Hematopoietic multipotent progenitor cell treated with erythropoietin and hydrocortisone succinate and interleukin-3 and kit ligand, for 4 days (in vitro differentiated cells): ENCODE measurements at regions not wholly inside any gene's neighbourhood (a gene's known extent, or its start where the extent isn't known, plus 50 kb on each side); places are given as distances from the start of the nearest gene placed in this dataset.

Experiments used
- DNase-seq: peaks from one replicate; pipeline ENCODE4 v3.0.0-alpha.2; 2015

GRCh38 chr15:46576646-46577395, 942.0 kb downstream of the SQOR start:
- DNase-seq, result no peak

GRCh38 chr15:46577767-46578166, 942.9 kb downstream of the SQOR start:
- no peak for DNase-seq

- DNase-seq, result no peak
Measured at GRCh38 chr15:46580487-46580886, 945.7 kb downstream of the SQOR start.

- no peak for DNase-seq
Measured at GRCh38 chr15:46580924-46581323, 946.1 kb downstream of the SQOR start.

DNA sequence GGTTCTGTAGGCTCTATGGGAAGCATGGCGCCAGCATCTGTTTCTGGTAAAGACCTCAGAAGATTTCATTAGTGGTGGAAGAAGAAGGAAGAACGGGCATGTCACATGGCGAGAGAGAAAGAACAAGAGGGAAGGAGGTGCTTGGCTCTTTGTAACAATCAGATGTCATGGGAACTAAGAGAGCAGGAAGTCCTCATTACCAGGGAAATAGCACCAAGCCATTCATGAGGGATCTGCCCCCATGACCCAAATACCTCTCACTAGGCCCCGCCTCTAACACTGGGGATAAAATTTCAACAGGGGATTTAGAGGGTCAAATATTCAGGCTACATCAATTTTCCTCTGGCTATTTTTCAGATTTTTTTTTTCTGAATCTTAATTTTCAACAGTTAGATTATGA, 954.3 kb downstream of the SQOR start:
- no peak for DNase-seq

DNA sequence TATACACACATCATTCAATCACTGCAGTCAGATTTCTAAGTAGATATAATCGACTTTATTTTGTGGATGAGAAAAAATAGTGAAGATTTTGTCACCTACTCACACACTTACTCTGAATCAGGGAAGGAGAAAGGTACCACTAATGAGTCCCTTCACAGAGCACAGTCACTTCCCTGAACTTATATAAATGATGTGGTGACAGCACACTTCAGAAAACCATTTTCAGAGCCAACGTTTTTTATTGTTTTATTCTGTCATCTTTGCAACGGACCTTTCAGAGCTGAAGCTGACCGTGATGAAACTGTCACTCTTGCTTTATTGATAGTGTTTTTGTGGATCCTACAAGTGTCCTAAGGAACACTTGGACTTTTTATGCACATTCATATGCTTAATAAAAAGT, 956.6 kb downstream of the SQOR start:
- no peak for DNase-seq

DNA sequence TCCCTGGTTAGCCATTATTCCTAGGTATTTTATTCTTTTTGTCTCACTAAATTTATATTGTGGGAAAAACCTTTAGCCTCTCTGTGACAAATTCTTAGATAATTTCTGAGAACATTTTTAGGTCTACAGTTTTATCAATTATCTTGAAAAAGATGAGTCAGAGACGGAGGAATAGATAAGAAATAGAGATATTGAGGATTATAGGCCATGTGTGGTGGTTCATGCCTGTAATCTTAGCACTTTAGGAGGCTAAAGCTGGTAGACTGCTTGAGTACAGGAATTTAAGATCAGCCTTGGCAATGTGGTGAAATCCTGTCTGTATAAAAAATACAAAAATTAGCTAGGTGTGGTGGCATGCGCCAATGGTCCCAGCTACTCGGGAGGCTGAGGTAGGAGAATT, 960.2 kb downstream of the SQOR start:
- DNase-seq, result no peak

DNA sequence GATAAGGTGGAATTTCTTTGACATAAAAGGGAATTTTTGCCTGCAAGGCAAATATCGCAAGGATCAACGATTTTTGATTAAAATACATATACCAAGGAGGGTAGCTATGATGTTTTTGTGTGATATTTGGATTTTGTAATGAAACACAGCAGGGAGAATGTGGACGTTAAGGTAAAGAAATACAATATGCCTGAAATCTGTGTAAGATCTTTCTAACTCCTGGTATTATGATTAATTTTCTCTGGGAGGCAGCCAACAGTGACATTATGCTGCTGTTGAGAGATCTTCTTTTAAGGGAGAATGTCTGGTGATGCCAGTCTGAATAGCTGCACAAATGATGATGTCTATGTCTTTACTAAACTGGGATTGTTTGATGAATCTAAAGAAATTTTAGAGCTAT, 972.2 kb downstream of the SQOR start:
- DNase-seq, result no peak

- no peak for DNase-seq
Measured at GRCh38 chr15:46616033-46616432, 981.2 kb downstream of the SQOR start.

DNA sequence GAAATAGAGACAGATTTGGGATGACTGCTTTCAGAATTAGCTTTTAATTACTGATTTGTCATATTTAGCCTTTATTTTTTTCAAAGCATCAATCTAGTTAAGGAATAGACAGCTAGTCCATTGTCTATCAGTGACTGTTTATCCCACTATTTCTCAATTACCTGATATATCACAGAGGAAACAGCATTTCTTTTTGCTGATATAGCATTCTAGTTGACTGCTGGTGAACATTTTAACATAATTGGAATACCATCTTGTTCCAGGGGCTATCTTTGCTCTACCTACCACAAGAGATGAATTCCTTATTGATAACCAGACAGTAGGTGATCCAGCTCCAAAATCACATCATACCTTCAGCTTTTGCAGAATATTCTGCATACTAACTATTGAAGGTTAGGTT, 982.7 kb downstream of the SQOR start:
- no peak for DNase-seq

DNA sequence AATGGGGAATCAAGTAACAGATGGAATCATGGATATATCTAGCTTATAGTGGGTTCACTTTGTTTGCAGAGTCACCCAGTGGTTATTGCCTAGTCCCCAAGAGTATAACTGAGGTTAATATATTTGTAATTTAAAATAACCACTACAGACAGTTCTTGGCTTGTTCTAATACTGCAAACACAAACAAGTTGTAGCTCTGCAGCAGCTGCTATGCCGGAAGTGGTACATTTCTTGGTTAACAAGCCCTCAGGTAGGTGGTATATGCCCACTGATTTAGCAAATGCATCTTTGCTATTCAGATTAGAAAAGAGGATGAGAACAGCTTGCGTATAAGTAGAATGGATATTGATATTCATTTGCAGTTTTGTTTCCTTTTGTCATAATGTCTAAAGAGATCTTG, 984.2 kb downstream of the SQOR start:
- no peak for DNase-seq

GRCh38 chr15:46620392-46621013, 985.7 kb downstream of the SQOR start:
- DNase-seq, result no peak

DNA sequence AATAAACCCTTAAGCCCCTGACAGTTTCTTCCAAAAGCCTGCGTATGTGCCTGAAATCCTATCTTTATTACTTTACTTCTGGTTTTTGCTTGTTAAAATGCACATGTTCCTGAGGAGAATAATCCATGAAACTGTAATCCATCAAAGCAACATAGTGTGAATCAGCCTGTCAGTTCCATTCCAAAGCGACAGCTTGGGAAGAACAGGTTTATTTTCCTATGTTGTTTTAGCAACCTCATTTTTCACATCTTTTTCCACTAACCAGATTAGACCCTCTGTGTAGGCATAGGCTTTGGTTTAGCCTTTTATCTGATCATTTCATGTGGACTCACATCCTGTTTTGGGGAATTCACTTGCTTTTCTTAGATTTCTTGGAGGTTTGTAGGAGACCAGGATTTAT, 988.0 kb downstream of the SQOR start:
- no peak for DNase-seq

DNA sequence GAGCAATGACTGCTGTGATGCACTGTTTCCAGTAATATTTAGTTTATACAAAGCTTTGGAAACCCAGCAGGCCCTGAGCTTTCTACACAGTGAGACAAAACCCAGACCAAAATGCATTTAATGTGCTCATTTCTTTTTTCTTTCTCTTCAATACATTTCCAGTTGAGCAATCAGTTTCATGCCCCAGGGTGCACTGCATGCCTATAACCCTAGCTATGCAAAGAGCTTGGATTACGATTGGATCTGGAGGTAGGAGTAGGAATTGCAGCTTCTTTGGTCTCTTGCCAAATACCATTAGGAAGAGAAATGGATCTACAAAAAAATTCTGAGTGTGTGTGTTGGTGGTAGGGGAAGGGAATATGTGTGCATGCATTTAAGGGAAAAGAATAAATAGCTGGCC, 1001.4 kb downstream of the SQOR start:
- no peak for DNase-seq

DNA sequence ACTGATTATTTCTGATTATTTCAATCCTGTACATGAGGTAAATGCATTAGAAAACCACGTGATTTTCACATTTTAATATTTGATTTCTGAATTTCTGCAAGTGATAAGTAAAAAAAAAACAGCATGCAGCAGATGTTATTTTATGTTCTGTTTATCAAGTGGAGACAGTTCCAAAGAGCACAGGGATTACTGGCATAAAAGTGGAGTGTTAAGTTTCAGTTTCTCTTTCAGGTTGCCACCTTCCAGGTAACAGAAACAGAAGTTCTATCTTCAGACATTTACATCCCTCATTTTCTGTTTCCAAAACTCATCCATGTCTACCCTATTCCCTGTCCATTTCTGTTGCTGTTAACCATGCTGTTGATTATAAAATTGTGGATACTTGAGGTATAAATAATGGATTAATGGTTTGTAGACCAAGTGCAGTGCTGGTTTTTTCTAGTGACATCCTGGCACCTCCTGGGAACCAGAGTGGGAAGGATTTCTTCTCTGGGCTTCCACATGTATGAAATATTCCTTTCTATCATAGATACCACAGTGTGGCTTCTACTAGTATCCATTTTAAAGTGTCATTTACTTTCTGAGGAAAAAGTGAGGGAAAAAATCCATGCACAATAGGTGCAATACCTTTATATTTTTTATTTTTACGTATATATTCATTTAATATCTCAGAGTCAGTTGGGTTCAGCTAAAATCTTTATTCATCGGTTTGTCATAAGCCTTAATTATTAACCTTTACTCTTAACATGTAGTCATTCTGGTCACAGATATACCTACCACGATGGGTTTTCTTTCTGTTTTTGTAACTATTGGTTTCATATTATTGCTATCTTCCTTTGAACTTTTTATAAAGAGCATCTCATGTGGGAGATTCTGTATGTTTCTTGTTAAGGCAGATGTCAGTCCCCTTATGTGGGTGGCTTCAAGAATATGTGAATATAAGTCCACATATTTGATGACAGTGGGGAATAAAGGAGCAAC, 1010.0 kb downstream of the SQOR start:
- no peak for DNase-seq

DNA sequence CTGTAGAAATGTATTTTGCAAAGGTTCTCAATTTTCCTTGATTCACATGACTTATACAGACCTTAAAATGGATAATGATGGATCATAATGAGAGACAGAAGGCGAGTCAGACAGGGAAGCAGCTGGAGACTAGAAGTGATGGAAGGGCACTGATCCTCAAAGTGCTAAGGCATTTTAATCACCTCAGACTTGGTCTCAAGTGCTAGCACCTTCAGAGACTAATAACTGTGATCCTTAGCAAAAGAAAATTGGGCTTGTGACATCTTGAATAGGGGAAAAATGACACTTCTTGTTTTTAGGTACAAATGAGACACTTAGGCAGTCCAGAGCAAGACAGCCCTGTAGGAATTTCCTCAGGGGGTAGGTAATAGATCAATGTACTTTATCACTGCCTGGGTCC, 1011.7 kb downstream of the SQOR start:
- DNase-seq, result no peak

GRCh38 chr15:46647046-46647445, 1012.2 kb downstream of the SQOR start:
- no peak for DNase-seq

DNA sequence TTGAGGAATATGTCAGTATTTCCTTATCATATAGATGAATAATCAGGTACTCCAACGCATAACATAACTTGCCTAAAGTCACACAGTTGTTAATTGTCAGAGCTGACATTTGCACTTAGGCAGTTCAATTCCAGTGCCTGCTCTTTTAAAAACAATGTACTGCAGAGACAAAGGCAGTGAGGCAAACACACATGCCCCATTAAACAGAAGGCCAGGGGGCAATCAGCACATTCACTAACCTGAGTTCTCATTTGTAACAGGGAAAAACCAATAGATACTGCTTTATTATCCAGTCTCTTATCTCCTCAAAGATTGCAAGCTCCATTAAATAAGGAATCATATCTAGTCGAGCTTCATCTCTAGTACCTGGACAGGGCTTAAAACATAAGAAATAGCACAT, 1017.4 kb downstream of the SQOR start:
- DNase-seq, result no peak

DNA sequence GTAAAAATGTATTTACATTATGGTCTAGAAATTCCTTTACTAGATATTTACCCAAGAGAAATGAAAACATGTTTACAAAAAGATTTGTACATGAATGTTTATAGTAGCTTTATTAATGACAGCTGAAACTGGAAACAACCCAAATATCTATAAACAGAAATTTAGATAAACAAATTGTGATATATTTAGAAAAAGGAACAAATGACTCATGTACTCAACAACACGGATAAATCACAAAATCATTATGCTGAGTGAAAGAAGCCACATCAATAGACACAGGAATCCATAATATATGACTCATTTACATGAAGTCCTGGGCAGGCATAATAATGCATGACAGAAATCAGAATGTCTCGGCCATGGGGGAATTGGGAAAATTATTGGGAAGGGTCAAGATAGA, 1020.2 kb downstream of the SQOR start:
- DNase-seq, result no peak

DNA sequence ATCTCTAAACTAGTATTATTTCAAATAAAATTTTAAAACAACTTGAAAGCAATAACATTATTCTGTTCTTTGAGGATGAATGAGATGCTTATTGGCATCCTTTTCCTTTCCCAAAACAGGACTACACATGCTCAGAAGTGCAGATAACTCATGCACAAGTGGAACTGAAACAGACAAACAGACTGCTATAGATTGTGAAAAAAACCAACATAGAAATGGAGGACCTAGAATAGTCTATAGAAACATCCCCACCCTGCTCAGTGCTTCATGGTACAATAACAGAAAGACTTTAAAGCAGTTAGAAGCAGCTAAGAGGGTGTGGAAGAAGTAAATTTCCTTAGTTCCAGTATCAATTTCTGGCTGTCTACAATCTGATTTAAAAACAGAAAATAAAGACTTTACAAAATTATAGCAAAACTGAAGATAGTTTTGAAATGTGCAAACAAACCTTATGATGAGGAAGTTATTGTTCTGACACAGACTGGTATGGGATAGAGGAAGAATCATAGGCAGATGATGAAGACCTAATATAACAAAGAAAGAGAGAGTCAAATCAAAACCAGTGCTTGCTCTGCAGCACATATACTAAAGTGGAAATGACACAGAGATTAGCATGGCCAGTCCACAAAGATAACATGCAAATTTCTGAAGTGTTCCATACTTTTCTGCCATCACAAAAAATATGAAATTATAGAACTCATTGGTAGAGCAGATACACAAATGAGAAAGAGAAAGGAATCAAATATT, 1025.4 kb downstream of the SQOR start:
- DNase-seq, result no peak

DNA sequence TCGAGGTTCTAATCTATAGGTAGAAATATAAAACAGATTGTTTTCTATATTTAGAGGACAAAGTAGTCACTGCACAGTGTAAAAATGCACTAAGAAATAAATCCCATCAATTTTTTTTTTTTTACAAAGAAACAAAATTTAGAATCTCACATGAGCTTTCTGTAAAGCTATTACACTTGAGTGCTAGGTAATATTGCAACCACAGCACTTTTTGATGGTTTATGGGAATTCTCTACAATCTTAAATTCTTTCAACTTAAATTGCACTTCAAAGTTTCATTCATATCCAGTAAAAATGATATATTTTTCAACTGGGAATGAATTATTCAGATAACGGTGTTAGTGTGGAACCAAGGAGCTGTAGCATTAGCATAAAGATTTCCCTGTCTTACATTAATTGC, 1035.4 kb downstream of the SQOR start:
- DNase-seq, result no peak

DNA sequence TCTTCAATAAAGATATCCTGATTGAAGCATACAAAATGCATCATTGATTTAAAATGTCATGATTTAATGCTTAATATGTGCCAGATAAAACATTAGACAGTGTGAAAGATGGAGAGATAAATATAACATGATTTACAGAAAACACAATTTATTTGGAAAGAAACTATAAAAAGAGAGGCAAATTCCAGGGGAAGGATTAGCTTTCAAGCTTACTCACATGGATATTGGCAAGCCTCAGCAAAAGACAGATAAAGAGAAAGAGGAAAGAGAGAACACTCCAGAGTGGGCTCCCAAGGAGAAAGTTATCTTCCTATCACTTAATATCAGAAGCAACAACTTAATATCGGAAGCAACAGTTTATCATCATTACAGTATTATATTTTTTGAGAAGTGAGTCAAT, 1036.5 kb downstream of the SQOR start:
- DNase-seq, result no peak

DNA sequence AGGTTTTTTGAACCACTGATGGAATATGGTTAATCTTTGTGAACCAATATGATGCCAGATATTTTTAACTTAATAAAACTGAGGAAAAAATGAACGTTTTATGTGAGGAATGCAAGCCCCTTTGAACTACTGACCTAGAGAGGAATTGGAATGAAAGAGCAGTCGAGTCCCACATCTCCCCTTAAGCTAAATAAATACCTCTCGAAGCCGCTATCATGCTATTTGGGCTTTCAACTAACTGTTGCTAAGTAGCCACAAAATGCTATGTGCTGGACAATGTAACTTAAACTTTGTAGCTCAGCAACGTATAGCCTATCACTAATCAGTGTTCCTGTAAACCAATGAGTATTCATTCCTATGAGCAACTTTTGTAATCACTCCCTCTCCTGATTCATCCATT, 1037.2 kb downstream of the SQOR start:
- no peak for DNase-seq
